ENCODE measurements at regions not wholly inside any gene's neighbourhood (a gene's known extent, or its start where the extent isn't known, plus 50 kb on each side); places are given as distances from the start of the nearest gene placed in this dataset.

- H4K20me1 ChIP-seq (ENCODE audit: insufficient read depth, low read length) = no peaks in the 10 kb centered on the region
- H3K4me3 ChIP-seq (ENCODE audit: insufficient read depth, low read length) = no peak overlapping the region
- no peaks in the 10 kb centered on the region for H3K36me3 ChIP-seq (ENCODE audit: insufficient read depth, low read length)
- H2AFZ ChIP-seq (ENCODE audit: low read length) = peak overlapping the region; percentile 53
- peaks cover 5% of the 10 kb centered on the region for H3K27me3 ChIP-seq (ENCODE audit: insufficient read depth, low read length)
- H3K4me1 ChIP-seq (ENCODE audit: insufficient read depth, low read length) = peaks cover 4% of the 10 kb centered on the region
- TF ChIP-seq CTCF (IDR thresholded peaks at IDR 0.05; ENCODE audit: extremely low read depth, low read depth, low read length) = no peak
- no peaks in the 10 kb centered on the region for H3K9me3 ChIP-seq (ENCODE audit: low read depth, low read length)
- H3K79me2 ChIP-seq (ENCODE audit: insufficient read depth, low read length) = no peaks in the 10 kb centered on the region
- H3K27ac ChIP-seq (ENCODE audit: low read depth, low read length) = no peak overlapping the region
- peak overlapping the region; percentile 10 for H3K4me2 ChIP-seq (ENCODE audit: insufficient read depth, low read length)
- DNase-seq (ENCODE audit: insufficient read length, low spot score, missing footprints) = no peak
Observed at GRCh38 chr7:17706275-17706674, 234.0 kb downstream of the SNX13 start.

- no peak overlapping the region for H3K4me3 ChIP-seq (ENCODE audit: insufficient read depth, low read length)
- H3K4me2 ChIP-seq (ENCODE audit: insufficient read depth, low read length) = peak overlapping the region; percentile 10
- H3K4me1 ChIP-seq (ENCODE audit: insufficient read depth, low read length) = peaks cover 4% of the 10 kb centered on the region
- no peaks in the 10 kb centered on the region for H4K20me1 ChIP-seq (ENCODE audit: insufficient read depth, low read length)
- H3K79me2 ChIP-seq (ENCODE audit: insufficient read depth, low read length) = no peaks in the 10 kb centered on the region
- H3K9me3 ChIP-seq (ENCODE audit: low read depth, low read length) = no peaks in the 10 kb centered on the region
- peak; percentile 80 for TF ChIP-seq CTCF (IDR thresholded peaks at IDR 0.05; ENCODE audit: extremely low read depth, low read depth, low read length)
- H2AFZ ChIP-seq (ENCODE audit: low read length) = peak overlapping the region; percentile 53
- H3K27ac ChIP-seq (ENCODE audit: low read depth, low read length) = no peak overlapping the region
- no peak for DNase-seq (ENCODE audit: insufficient read length, low spot score, missing footprints)
- H3K27me3 ChIP-seq (ENCODE audit: insufficient read depth, low read length) = peaks cover 5% of the 10 kb centered on the region
- no peaks in the 10 kb centered on the region for H3K36me3 ChIP-seq (ENCODE audit: insufficient read depth, low read length)
Observed at GRCh38 chr7:17706734-17707133, 233.6 kb downstream of the SNX13 start.

DNA sequence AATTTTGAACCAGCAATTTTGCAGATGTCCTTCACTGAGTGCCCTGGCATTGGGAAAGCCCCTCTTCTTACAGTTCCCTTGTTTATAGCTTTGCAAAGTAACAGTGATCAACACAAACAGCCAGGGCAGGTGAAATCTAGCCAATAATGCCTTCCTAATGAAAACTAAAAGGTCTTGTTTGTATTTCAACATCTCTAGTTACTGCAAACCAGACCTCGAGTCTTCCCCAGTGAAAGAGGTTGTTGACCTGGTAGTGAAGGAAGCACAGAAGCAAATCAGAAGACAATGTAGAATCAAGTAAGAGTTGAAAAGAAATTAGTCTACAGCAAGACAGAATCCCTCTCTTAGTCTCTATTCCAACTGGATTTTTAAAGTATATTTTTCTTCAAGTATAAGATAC is 231.2 kb downstream of the SNX13 start:
- peaks cover 4% of the 10 kb centered on the region for H3K4me1 ChIP-seq (ENCODE audit: insufficient read depth, low read length)
- no peak overlapping the region for H2AFZ ChIP-seq (ENCODE audit: low read length)
- H3K27ac ChIP-seq (ENCODE audit: low read depth, low read length) = no peak overlapping the region
- no peaks in the 10 kb centered on the region for H3K9me3 ChIP-seq (ENCODE audit: low read depth, low read length)
- no peaks in the 10 kb centered on the region for H4K20me1 ChIP-seq (ENCODE audit: insufficient read depth, low read length)
- H3K79me2 ChIP-seq (ENCODE audit: insufficient read depth, low read length) = no peaks in the 10 kb centered on the region
- no peak overlapping the region for H3K4me2 ChIP-seq (ENCODE audit: insufficient read depth, low read length)
- H3K4me3 ChIP-seq (ENCODE audit: insufficient read depth, low read length) = no peak overlapping the region
- no peak for DNase-seq (ENCODE audit: insufficient read length, low spot score, missing footprints)
- no peak for TF ChIP-seq CTCF (IDR thresholded peaks at IDR 0.05; ENCODE audit: extremely low read depth, low read depth, low read length)
- no peaks in the 10 kb centered on the region for H3K36me3 ChIP-seq (ENCODE audit: insufficient read depth, low read length)
- H3K27me3 ChIP-seq (ENCODE audit: insufficient read depth, low read length) = peaks cover 5% of the 10 kb centered on the region

DNA sequence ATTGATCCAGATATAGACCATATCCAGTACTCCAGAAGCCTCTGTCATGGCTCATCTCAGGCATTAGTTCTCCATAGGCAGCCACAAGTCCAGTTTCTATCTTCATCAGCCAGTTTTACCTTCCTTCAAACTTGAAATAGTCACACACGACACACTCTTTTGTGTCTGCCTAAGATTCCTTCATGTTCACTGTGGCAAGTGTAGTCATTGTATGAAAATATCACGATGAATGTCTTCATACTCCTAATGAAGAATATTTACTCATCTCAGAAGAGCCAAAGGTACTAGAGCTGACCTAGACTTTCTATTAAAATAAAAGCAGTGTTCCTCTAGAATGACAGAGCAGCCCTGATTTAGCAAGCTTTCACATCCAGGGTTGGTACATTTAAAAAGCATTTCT is 230.7 kb downstream of the SNX13 start:
- H3K27ac ChIP-seq (ENCODE audit: low read depth, low read length) = no peak overlapping the region
- no peak for TF ChIP-seq CTCF (IDR thresholded peaks at IDR 0.05; ENCODE audit: extremely low read depth, low read depth, low read length)
- no peaks in the 10 kb centered on the region for H4K20me1 ChIP-seq (ENCODE audit: insufficient read depth, low read length)
- no peak overlapping the region for H3K4me2 ChIP-seq (ENCODE audit: insufficient read depth, low read length)
- H3K4me3 ChIP-seq (ENCODE audit: insufficient read depth, low read length) = no peak overlapping the region
- no peaks in the 10 kb centered on the region for H3K9me3 ChIP-seq (ENCODE audit: low read depth, low read length)
- no peak for DNase-seq (ENCODE audit: insufficient read length, low spot score, missing footprints)
- H3K27me3 ChIP-seq (ENCODE audit: insufficient read depth, low read length) = peaks cover 5% of the 10 kb centered on the region
- H3K79me2 ChIP-seq (ENCODE audit: insufficient read depth, low read length) = no peaks in the 10 kb centered on the region
- no peaks in the 10 kb centered on the region for H3K36me3 ChIP-seq (ENCODE audit: insufficient read depth, low read length)
- H2AFZ ChIP-seq (ENCODE audit: low read length) = no peak overlapping the region
- peaks cover 4% of the 10 kb centered on the region for H3K4me1 ChIP-seq (ENCODE audit: insufficient read depth, low read length)
